Stomach (tissue), 4 donors: ENCODE measurements at regions not wholly inside any gene's neighbourhood (a gene's known extent, or its start where the extent isn't known, plus 50 kb on each side); places are given as distances from the start of the nearest gene placed in this dataset.

Experiments
- POLR2A ChIP-seq, 4 donors: fragments of 450-650 bp; IDR thresholded peaks; one replicate each; pipeline ENCODE4 v1.6.1; 2016; ENCODE audit warnings: antibody characterized with exemption in 4 of 4, control low read depth in 2 of 4, mild to moderate bottlenecking in 1 of 4, moderate library complexity in 1 of 4
- POLR2AphosphoS5 ChIP-seq, 3 donors: sonication (generic); formaldehyde crosslinking; IDR thresholded peaks; one replicate each; pipeline ENCODE4 v1.6.1; 2016; ENCODE audit warnings: antibody characterized with exemption in 3 of 3
- TF ChIP-seq, protein P1 (sequence below), 7 experiments: fragments of 450-650 bp in 4 of 7; fragments of 200-600 bp in 3 of 7; sonication (generic) in 3 of 7; IDR thresholded peaks; one replicate each; pipeline ENCODE4 v1.5.1; 2016 to 2019; ENCODE audit warnings: antibody characterized with exemption in 7 of 7, control low read depth in 2 of 7, mild to moderate bottlenecking in 1 of 7

GRCh38 chr2:97348841-97349240 lies 235.9 kb downstream of the ANKRD36 start:
- no peak for TF ChIP-seq POLR2A (IDR thresholded peaks at IDR 0.05)
- TF ChIP-seq, protein P1, sequence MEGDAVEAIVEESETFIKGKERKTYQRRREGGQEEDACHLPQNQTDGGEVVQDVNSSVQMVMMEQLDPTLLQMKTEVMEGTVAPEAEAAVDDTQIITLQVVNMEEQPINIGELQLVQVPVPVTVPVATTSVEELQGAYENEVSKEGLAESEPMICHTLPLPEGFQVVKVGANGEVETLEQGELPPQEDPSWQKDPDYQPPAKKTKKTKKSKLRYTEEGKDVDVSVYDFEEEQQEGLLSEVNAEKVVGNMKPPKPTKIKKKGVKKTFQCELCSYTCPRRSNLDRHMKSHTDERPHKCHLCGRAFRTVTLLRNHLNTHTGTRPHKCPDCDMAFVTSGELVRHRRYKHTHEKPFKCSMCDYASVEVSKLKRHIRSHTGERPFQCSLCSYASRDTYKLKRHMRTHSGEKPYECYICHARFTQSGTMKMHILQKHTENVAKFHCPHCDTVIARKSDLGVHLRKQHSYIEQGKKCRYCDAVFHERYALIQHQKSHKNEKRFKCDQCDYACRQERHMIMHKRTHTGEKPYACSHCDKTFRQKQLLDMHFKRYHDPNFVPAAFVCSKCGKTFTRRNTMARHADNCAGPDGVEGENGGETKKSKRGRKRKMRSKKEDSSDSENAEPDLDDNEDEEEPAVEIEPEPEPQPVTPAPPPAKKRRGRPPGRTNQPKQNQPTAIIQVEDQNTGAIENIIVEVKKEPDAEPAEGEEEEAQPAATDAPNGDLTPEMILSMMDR (IDR thresholded peaks at IDR 0.05), result no peak
- TF ChIP-seq POLR2AphosphoS5 (IDR thresholded peaks at IDR 0.05), result no peak
